HL-60/S4 treated with phorbol 12-myristate 13-acetate at 8.2 ng/mL for 4 days and 3 days (cell line): ENCODE measurements at regions not wholly inside any gene's neighbourhood (a gene's known extent, or its start where the extent isn't known, plus 50 kb on each side); places are given as distances from the start of the nearest gene placed in this dataset.

Experiments
- in situ Hi-C: fragments of 300-500 bp; cut with MboI; formaldehyde crosslinking; loops from 2 replicates; pipeline ENCODE4 v1.15.0; 2022; ENCODE audit warnings: low sequenced_read_pairs

DNA sequence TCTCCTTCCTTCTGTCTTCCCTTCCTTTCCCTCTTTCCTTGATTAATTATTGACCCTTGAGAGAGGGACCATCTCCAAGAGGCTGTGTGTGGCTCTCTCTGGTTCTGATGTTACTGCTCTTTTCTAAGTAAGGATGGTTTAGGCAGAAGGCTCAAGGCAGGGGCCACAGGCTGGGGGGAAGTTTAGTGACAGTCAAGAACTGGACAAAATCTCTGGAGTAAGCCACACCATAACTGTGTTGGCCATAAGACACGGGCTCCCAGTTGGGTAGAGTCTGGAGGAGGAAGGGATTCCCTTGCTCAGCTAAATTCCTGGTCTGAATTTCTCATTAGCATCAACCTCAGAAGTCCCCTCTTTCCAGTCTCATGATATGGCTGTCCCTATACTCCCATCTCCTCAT lies 74.7 kb downstream of the BUD13 start:
- in situ Hi-C loops = no loop called here

DNA sequence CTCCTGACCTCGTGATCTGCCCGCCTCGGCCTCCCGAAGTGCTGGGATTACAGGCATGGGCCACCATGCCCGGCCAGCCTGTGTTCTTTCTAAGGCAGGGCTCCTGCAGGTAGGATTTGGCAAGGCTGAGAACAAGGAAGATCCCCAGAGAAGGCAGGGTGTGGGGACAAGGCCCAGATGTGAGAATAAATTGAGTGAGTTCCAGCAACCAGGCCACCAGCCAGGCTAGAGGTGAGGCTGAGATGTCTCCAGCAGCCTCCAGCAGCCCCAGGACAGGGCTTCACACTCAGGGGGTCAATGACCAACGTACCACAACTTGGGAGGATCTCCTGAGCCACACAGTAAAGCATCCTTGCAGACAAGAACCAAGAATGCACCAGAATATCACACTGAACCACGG lies 75.1 kb downstream of the BUD13 start:
- in situ Hi-C loops = no loop called here

- in situ Hi-C loops = no loop called here
These were observed 75.8 kb downstream of the BUD13 start for GRCh38 chr11:116697011-116697410.

DNA sequence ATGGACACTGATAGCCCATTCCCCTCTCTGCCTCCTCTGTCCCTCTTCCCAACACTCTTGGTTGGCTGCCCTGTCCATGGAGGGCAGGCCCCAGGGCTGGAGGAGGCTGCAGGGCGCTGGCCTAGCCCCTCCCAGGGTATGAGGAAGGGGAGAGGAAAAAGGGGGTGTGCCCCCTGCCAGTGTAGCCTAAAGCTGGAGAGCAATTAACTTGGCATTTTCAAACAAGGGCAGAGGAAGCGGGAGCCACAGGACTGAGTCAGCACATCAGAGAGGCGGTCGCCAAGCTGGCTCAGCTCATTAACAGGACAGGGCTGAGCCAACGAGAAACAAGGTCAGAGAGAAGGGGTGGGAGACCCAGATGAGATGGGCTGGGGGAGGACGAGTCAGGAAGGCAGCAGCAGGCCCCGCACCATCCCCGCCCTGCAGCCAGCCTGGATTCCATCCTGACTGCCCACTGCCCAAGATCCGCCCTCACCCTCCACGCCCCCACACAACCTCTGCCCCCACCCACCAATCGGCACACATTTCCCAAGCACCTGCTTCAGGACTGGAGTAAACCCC lies 76.3 kb downstream of the BUD13 start:
- in situ Hi-C loops = no loop called here

- in situ Hi-C loops = no loop called here
These were observed 77.0 kb downstream of the BUD13 start for GRCh38 chr11:116695657-116696254.

DNA sequence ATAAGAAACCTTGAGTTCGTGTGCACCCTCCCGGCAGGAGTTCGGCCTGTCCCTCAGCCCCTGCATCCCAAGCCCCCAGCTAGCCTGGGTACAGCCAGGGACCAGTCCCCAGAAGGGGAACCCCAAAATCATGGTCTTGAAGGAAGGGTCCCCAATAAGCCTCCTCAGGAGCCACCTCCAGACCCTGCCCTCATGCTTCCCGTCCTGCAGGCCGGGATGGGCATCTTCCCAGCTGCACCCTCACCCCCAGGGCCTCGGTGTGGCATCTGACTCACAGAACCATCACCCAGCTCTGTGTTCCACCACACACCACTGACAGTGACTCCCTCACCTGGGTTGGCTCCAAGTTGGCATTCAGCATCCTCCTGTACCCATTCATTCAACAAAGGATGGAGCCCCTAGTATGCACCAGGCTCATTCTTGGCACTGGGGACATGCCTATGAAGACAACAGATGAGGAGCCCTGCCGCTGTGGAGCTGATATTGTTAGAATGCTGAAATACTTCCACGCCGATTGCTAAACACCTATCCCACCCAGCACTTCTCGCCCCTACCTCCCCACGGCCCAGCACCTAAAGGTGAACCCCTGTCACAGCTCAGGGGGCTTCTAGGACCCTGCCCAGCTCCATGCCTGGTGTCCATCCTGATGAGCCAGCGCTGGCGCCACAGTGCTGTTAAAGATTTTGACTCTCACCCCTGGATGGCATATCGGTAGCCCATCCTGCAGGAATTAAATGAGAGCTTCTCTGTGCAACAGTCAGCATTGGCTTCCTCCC lies 77.8 kb downstream of the BUD13 start:
- in situ Hi-C loops = no loop called here

DNA sequence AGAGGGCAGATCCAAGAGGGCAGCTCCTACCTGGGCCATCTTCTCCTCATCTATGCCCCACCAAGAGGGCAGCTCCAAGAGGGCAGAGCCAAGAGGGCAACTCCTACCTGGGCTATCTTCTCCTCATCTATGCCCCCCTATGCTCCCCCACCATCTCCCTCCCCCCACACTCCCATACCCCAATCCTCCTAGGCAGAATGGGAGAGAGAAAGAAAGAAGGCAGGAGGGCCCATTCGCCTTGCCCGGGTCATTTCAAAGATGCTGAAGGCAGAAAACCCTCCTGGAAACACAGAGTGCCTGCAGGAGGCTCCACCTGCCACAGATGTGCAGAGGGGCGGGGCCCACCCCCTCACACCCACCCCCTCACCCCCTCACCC lies 78.5 kb downstream of the BUD13 start:
- in situ Hi-C loops = no loop called here

- in situ Hi-C loops = no loop called here
These were observed 79.0 kb downstream of the BUD13 start for GRCh38 chr11:116693593-116694348.

DNA sequence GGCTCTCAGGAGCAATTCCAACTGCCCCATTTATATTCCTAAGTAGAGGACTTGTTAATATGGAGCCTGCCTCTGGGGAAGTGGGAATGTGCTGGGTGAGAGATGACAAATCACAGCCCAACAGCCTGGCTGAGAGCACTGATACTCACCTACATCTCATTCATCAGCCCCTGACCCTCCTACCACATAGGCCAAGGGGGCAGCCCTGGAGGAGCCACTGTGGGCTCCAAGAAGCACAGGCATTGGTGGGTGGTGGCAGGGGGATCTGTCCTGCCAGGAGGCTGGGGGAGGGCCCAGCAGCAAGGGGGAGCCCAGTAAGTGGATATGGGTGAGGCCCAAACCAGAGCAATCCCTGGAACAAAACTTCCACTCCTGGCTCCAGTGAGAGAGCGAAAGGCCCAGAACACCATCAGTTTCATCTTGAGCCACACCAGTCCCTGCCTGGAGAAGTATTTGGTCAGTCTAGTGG lies 79.7 kb downstream of the BUD13 start:
- in situ Hi-C loops = no loop called here

GRCh38 chr11:116692318-116693101 lies 80.3 kb downstream of the BUD13 start:
- in situ Hi-C loops = no loop called here

DNA sequence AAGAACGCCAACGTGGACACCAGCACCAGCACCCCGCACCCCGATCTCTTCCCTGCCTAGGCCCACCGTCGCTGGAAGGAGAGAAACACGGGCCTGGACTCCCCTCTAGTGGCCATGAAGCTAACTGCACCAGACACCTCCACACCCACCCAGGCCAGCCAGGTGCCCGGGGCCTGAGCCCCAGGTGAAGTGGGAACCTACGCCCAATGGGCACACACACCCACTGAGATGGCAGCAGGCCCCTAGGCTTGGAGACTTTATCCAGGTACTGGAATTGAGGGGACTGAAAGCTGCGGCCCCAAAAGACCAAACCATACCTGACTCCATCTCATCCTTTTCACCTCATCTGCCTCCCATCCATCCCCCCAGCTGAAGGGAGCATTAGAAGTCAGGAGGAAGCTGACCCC lies 81.0 kb downstream of the BUD13 start:
- in situ Hi-C loops = no loop called here

GRCh38 chr11:116690611-116691010 lies 82.2 kb downstream of the BUD13 start:
- in situ Hi-C loops = no loop called here

- in situ Hi-C loops = no loop called here
These were observed 83.2 kb downstream of the BUD13 start for GRCh38 chr11:116689413-116690127.

- in situ Hi-C loops = no loop called here
These were observed 84.6 kb downstream of the BUD13 start for GRCh38 chr11:116688202-116688540.

DNA sequence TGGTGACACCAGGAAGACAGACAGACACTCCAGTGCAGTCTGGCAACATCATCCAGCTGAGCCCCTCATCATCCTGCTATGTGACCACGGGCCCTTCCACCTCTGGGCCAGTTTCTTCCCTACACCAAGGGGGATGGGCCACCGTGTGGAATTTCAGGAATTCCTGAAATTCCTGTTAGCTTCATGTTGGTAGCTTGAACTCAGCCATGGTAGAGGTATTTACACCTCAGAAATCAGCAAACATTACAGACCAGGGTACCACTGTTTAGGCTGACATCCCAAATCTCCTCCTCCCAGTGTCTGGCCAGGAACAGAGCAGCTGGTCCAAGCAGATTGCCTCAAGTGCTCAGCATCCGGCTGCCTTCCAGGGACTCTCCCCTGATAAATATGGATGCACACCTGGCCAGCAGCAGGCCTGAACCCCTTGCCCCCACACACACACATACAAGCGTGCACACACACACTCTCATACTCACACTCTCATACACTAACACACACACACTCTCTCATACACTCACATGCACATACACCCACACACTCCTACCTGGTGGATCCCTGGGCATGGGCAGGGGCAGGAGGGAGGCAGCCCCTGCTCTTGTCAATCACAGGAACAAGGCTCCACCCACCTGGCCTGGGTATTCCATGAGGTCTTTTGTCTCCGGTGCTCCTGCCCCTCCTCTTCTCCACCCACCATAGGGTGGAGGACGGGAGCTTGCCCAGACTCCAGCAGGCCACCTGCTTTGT lies 85.2 kb downstream of the BUD13 start:
- in situ Hi-C loops = no loop called here

- in situ Hi-C loops = no loop called here
These were observed 85.9 kb downstream of the BUD13 start for GRCh38 chr11:116686866-116687265.

- in situ Hi-C loops = no loop called here
These were observed 88.8 kb downstream of the BUD13 start for GRCh38 chr11:116683982-116684381.

DNA sequence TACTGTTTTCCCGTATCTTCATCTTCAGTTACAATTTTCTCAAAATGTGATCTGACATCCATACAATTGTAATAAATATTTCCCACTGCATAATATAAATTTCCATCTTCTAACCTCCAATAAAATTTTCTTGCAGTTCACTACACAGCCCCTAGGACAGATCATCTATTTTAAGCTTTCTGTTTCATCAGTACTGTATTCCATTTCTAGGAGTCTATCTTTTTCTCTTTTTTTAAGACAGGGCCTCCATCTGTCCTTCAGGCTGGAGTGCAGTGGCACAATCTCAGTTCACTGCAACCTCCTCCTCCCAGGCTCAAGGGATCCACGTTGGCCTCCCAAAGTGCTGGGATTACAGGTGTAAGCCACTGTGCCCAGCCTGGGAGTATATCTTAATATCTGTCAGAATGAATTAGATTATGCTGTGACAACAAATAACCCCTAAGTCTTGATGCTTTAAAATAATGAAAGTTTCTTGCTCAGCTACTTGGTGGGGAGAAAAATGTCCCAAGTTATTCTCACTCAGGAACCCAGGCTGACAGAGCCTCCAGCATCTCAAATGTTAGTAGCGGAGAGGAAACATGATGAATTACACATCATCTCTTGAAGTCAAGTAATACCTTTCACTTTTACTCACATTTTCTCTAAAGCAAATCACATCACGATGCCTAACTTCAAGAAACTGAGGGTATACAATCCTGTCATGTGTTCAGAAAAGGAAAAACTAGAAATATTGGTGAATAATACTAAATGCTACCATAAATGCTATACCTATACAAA lies 92.2 kb downstream of the BUD13 start:
- in situ Hi-C loops = no loop called here

GRCh38 chr11:116678887-116679286 lies 93.9 kb downstream of the BUD13 start:
- in situ Hi-C loops = no loop called here
